Ishikawa (cell line): ENCODE measurements at regions not wholly inside any gene's neighbourhood (a gene's known extent, or its start where the extent isn't known, plus 50 kb on each side); places are given as distances from the start of the nearest gene placed in this dataset.

ENCODE experiments used
- CREB1 ChIP-seq: IDR thresholded peaks from 2 replicates; pipeline ENCODE4 v1.6.1; 2012; ENCODE audit warnings: low read depth
- EP300 ChIP-seq: IDR thresholded peaks from 2 replicates; pipeline ENCODE4 v1.6.1; 2012; ENCODE audit warnings: borderline replicate concordance
- NFIC ChIP-seq: IDR thresholded peaks from 2 replicates; pipeline ENCODE4 v1.6.1; 2012
- RAD21 ChIP-seq: IDR thresholded peaks from 2 replicates; pipeline ENCODE4 v1.6.1; 2012; ENCODE audit warnings: low read depth
- YY1 ChIP-seq: IDR thresholded peaks from 2 replicates; pipeline ENCODE4 v1.6.1; 2012; ENCODE audit warnings: low read depth

DNA sequence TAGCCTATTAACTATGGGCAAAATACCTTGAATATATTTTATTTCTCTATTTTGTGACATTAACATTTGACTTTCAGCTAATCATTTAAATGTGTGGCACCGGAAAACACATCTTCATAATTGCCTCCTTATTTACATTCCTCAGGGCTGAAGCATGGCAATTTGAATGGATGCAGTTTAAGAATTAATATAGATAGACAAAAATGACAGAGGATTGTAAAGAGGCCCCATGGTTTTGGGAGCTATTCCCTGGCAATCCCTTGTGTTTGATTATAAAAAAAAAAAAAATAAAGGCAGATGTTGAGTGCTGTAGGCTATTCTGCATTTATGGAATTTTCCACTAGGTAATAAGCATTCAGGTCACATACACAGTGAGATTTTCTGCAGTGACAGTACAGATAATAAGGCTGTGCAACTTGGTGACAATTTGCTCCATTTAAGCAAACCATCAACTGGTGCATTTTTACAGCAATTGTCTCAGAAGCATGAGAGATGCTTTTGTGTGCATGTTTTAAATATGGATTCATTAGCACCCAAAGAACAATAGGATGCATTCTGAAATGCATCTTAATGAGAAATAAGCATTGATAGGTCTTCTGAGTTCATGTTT lies 123.2 kb upstream of the SLC38A4 start:
- TF ChIP-seq CREB1 (no peak), EP300 (no peak), RAD21 (no peak), YY1 (no peak), NFIC (no peak)
